Inflammatory macrophage treated with lipopolysaccharide for 4 hours (primary cell): ENCODE measurements at regions not wholly inside any gene's neighbourhood (a gene's known extent, or its start where the extent isn't known, plus 50 kb on each side); places are given as distances from the start of the nearest gene placed in this dataset.

Source experiments
- DNase-seq: peaks from one replicate; pipeline ENCODE4 v3.0.0-alpha.2; 2020

GRCh38 chr10:30531751-30532530 lies 97.6 kb downstream of the LYZL2 start:
- DNase-seq: no peak

GRCh38 chr10:30529373-30529998 lies 95.5 kb downstream of the MAP3K8 start:
- DNase-seq: peak; percentile 95

- DNase-seq: no peak
These were observed 94.4 kb downstream of the MAP3K8 start for GRCh38 chr10:30528429-30528786.

- no peak for DNase-seq
These were observed 93.8 kb downstream of the MAP3K8 start for GRCh38 chr10:30527623-30528428.

- peak; percentile 59 for DNase-seq
These were observed 88.7 kb downstream of the MAP3K8 start for GRCh38 chr10:30522661-30523078.

GRCh38 chr10:30518907-30519306 lies 84.9 kb downstream of the MAP3K8 start:
- DNase-seq: no peak
